ENCODE measurements at regions not wholly inside any gene's neighbourhood (a gene's known extent, or its start where the extent isn't known, plus 50 kb on each side); places are given as distances from the start of the nearest gene placed in this dataset.

DNA sequence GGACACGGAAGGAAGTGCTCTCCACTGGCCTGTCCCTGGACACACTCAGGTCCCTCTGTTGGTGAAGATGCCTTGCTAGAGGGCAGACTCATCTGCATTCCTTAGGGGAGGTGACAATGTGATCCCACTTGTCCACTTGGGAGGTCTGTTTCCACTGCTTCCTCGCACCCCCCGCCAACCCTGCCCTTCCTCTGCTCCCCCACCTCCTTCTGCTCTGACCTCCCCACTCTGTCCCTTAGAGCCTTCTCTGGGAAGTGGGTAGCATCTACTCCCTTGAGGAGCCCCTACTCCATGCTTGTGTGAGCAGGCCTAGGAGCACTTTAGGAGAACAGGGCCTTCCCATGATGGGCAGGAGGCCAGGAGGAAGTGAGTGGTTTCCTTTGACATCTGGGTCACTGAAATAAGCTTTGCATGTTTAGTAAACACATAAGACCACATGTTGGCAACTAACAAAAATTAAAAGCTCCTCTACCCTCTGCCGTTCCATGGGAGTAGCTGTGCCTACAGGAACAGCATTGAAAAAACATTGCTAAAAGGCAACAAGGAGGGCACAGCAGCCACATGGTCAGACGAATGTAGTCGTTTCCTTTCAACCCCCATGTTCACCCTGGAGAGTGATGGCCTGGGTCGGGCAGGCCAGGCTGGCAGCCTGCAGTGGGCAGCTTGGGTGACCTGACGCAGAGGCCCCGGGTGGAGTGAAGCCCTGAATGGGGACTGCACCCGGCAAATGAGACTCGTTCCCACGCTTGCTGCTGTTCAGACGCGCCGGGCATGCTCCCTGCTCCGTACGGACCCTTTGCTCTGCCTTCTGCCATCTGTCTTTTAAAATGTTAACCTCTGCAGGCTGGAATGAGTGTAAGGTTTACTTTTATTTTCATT, 634.0 kb downstream of the IRX1 start:
- no peak for DNase-seq (ENCODE audit: low spot score)

DNA sequence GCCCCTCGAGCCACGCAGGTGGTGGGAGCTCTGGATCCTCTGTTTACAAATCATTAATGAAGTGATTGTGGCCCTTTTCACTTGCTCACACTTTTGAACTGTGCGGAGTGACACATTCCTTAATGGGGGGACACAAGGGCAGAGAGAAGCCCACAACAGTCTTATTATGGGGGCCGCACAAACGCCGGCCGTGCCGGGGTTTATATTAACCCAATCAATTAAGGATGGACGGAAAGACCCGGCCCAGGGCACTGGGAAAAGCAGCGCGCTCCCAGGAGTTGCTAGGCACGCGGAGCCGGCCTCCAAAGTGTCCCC, 634.8 kb downstream of the IRX1 start:
- no peak for DNase-seq (ENCODE audit: low spot score)

DNA sequence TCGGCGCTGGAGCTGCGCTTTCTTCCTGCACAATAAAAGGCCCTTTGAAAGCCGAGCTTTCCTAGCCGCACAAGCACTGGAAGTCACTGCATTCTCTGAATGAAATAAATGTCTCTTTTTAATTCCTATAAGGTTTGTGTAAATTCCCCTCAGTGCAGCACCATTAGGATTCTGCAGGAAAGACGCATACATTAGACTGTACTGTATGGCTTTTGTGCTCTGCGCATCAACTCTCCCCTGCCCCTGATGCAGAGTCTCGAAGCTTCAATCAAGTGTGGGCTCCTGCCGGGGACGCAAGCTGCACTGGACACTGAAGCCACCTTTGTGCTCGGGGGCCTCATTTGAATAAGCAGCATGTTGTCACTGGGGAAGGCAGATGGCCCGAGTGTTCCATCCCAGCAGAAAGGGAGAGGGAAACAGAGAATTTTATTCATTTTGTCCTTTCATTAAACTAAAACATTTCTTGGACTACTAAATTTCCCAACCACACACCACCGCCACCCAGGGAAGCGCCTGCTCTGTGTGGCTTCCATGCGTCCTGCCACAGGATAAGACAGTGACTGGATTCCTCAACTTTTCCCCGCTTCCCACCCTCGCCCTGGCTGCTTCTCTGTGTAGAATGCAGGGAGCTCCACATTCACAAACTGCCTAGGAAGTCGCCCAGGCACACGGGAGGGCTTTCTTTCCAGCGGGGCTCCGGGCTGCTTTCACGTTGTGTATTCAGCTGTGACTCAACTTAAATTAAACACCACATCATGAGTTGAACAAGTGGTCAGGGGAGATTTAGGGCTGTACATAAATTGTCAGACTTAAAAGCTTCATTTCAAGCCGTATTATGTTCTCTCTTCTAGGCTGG, 635.4 kb downstream of the IRX1 start:
- DNase-seq (ENCODE audit: low spot score): peak; percentile 91

DNA sequence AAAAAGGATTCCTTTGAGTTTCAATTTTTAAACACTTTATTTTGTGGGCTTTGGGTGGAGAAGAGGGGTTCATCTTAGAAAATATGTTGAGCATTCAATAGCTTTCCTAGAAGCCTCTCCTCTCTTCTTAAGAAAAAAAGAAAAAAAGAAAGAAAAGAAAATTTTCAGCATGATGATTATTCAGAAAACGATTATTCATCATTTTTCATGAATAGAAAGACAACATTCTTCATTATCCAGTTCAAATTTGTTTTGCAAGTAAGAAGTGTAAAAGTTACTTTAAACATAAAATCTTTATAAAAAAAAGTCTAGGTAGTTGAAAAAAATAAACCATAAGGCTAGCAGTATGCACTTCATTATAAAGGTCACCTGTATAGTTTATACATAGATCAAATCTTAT, 636.5 kb downstream of the IRX1 start:
- no peak for DNase-seq (ENCODE audit: low spot score)

DNA sequence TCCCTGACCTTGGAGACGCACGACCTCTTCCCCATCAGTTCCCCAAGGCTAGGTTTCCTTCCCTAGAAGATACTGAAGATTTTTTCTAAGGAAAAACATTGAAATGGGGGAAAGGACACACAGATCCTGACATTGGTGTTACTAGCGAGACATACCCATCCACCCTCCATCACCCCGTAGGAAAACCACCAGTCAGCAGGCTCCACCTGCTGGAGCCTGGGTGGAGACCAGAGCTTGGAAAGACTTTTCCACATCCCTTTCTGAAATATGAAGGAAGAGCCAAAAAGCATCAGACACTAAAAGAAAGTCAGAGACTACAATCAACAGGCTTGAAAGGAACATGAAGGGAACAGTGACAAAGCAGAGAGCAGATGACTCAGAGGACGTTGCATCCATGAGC, 638.0 kb downstream of the IRX1 start:
- peak; percentile 8 for DNase-seq (ENCODE audit: low spot score)

DNA sequence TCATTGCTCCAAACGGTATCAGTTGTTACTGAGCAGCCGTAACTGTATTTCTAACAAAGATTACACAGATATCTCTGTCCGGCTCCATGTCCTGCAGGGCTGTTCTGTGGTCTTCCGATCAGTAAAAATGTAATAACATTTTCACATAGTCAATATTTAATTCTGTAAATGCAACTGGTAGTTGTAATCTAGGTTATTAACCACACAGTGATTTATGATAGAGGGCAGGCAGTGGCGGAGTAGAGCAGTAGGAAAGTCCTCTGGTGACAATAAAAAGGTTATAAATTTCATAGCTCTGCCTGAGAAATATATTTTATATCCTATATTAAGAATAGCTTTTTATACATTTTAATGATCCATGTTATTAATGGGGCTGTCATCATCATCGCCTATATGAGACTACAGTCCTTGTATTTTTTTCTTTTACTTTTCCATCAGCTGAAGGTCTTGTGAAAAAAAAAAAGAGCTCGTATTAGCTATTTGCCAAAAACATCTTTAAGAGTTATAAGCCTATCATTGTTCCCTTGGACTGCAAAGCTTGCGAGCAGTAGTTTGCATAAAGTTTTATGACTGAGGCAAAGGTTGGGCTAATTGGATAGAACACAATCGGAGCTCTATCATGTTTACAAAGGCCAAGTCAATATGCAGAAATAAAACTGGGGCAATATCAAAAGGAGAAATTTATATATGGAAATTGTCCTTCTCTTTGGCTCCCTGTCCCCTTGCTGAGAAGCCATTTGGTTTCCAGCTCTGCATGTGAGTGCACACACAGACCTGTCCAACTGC, 648.0 kb downstream of the IRX1 start:
- DNase-seq (ENCODE audit: low spot score): no peak

DNA sequence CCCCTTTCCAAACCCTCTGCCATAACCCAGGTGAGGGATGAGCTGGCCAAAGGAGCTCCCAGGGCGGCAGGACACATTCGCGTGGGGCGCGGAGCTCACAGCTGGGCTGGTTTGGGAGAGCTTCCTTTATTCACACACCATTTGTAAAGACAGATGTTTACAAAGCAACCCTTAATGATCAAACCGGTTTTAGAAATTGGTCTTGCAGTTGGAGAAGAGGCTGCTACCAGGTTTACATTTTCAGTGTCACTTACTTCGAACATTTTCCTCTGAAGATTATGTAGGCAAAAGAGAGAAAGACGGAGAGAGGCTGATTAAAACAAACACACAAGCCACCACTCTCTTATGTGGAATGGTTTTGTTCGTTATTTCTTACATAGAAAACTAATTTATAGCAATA, 648.7 kb downstream of the IRX1 start:
- no peak for DNase-seq (ENCODE audit: low spot score)

DNA sequence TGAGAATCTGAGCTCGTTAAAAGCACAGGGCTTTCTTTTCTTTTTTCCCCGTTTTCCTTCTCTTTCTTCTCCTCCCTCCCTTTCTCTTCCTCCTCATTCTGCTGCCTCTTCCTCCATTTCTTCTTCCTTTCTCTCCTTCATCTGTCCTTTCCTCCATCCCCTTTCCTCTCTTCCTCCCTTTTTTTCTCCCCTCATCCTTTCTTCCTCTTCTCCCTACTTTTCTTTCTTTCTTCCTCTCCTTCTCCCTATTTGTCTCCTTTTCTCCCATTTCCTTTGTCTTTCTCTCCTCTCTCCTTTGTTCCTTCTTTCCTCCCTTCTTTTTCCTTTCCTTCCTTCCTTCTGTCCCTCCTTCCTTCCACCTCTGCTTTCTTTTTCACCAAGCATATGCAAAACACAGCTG, 649.4 kb downstream of the IRX1 start:
- no peak for DNase-seq (ENCODE audit: low spot score)

DNA sequence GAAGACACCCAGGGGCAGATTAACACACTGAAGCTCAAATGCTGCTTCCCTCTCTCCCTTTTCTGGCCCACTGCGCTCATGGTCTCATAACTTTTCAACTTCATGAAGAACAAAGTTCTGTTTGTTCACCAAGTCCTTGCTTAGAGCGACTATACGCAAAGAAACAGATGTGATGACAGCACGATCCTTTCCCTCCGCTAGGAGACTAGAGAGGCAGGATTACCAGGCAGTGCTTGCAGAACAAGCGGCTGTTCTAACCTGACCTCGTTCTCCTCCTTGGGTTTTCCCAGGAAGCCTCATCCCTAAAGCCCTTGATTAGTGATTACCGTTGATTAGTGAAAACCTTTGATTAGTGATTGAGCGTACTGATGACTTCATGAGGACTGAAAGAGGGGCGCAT, 649.9 kb downstream of the IRX1 start:
- DNase-seq (ENCODE audit: low spot score): no peak

DNA sequence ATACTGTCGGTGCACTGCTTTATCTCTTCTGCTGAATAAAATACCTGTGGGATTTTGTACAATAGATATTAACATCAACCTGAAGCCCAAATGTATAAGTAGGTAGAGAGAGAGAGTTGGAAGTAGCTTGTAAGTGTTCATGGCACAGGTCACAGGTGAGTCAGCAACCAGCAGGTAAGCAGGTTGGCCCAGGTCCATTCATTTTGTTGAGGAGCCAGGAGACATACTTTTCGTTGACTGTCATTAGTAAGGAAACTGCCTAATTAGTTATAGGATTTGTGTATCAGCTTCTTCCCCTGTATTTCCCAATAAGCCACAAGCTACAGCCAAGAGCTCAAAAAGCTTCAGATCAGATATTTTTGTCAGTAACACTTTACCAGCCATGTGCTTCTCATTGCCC, 650.8 kb downstream of the IRX1 start:
- no peak for DNase-seq (ENCODE audit: low spot score)

DNA sequence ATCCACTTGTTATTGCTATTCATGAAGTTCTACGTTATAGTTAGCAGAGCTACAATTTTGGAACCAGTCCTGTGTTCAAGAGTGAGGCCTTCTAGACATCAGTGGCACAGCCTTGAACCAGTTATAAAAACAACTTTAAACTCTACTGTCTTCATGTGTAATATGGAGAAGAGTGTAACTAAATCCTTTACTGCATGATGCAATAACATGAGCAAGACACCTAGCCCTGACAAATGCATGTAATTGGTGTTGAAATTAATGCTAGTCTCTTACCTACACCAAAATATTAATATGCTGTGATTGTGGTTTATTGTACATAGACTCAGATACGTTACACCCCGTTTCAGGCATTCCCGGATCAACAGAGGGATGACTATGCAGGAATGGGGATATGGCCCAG, 654.6 kb downstream of the IRX1 start:
- no peak for DNase-seq (ENCODE audit: low spot score)

DNA sequence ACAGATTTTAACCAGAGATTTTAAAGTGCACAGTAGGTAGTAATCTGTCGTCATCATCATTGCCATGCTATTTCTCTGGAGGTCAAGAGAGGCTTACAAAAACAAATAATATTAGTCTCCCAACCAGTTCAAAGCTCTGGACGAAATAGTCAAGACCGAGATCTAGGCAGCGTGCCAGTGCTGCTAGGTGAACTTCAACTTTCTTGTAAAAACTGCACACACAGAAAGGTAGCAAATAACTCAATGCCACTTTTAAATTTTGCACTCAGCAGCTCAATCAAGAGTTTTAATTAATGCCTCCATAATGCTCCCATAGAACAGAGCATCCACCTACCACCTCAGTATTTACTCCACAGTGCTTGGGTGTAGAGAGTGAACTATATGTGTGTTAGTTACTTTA, 656.8 kb downstream of the IRX1 start:
- DNase-seq (ENCODE audit: low spot score): no peak

DNA sequence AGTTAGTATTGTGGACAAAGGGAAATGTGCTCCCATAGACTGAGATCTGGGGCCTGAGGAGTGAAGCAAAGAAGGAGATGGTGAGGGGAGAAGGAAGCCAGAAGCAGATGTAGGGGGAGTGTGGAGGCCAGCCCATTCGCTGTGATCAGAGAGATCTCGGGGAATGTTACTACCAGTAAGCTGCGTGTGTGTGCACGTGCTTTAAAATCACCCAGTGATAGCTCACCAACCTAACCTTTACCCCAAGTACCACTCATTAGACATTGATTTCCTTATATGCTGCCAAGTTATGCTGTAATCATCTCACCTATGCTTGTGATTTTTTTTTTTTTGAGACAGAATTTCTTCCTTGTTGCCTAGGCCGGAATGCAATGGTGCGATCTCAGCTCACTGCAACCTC, 659.1 kb downstream of the IRX1 start:
- no peak for DNase-seq (ENCODE audit: low spot score)

DNA sequence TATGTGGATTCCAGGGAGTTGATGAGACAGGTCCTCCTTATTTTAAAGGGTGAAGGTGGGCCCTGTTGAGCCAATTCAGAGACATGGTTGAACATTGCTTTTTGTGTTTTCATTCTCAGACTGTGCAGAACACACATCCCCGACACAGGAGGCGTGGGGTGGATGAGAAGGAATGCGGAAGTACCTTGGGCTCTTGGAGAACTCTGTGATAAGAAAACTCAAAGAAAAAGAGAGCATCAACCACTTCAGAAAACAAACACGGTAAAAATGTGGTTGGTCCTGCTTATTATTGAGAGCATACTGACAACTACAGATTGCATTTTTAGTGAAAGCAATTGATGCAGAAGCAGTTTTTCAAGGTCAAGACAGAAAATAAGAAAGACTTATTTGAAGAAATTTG, 659.8 kb downstream of the IRX1 start:
- DNase-seq (ENCODE audit: low spot score): no peak

DNA sequence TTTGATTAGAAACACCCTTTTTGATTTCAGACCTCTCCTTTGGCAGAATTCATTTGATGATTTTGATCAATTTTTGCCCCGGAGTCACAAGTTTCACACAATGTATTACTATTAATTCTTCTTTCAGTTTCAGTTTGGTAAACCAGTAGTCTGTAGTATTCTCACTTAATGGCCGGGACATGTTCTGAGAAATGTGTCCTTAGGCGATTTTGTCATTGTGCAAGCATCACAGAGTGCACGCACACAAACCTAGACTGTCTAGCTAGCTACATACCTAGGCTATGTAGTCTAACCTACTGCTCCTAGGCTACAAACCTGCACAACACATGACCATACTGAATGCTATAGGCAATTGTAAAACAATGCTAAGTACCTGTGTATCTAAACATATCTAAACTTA, 662.5 kb downstream of the IRX1 start:
- no peak for DNase-seq (ENCODE audit: low spot score)

DNA sequence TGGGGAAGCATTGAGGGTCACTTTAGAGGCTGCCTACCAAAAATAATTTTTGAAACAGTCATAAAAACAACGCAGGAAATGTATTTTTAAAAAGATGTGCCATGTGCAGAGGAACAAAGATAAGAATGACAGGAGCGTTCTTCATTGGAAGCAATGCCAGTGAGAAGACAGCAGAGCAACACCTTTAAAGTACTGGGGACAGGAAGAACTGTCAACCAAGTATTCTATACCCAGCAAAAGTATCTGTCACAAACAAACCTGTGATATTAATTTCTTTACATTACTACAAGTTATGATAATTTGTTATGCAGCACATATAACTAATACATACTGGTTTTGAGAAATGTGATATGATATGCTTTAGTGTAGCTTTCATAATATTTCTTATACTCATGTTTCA, 675.6 kb downstream of the IRX1 start:
- DNase-seq (ENCODE audit: low spot score): no peak

DNA sequence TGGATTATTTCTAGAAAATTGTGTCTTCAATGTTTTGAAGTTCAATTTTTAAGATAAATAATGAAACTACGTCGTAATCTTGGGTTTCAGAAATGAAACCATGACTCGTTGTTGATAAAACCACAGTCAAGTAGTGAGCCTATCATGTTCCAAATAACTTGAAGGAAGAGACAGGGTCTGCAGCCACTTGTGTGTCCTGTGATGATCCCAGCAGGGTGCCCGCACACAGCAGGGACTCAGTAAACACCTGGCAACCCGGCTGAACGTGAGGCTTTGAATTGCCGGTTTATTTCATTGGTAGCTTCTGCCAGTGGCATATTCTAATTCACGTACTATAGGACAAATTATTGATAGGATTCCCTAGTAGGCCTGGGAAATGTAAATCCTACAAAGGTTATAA, 679.6 kb downstream of the IRX1 start:
- no peak for DNase-seq (ENCODE audit: low spot score)

DNA sequence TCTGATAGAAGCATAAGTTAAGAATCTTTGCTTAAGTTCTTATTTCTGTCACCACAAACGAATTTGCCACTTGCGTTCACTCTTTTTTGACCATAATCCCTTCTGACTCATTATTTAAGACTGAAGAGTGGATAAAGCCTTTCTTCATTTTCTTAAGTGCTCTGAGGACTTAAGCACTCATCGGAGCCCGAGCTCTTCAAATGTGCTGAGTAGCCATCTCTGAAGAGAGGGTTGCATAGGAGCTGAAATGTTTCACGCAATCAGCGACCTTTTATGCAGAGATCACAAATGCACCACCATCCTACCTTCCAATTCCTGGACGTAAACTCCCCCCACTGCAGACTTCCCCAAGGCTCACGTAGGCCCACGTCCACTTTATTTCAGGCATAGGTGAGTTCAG, 699.2 kb downstream of the IRX1 start:
- DNase-seq (ENCODE audit: low spot score): no peak

DNA sequence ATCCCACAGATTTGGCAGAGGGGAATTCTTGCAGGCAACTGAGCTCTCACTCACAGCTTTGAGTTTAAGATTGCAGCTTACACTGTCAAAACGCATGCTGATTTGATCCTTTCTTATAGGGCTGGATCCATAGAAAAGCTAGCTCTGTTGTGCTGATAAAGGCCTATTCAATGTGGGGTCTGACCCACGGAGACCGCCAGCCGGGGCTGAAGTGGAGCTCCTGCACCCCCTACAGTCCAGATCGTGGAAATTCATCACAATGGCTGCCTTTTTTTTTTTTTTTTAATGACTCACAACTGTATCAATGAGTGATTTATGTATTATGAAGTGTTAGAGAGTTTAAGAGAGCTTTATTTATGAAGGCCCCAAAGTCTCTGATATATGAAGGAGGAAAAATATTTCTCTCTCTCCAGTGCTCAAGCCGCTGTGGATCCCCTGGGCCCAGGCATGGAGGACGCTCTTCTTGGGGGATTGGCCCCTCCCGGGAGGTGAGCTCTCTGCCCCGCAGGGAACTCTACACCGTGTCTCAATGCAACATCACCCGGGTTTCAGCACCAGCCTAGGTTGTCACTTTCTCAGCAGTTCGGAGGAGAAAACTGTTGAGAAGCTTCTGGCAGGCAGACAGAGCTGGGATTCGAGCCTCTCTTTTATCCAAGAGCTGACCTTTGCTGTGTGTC, 700.2 kb downstream of the IRX1 start:
- DNase-seq (ENCODE audit: low spot score): peak; percentile 72

DNA sequence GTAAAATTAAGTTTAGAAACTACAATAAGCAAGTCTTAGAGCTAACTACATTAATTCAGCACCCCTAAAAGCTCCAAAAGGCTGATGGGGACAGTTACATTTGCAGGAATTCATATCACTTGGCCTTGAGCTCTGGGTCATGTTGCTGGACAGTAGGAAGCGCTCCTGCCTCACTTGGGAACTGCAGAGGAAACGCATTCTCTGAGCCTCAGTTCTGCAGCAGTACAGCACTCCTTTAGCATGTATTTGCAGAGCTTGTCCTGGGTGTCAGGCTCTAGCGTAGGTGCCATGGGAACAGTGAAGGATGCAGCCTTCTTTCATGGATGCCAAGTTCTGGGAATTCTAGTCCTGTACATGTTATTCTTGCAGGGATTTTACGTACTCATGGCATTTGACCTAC, 710.4 kb downstream of the IRX1 start:
- DNase-seq (ENCODE audit: low spot score): no peak

DNA sequence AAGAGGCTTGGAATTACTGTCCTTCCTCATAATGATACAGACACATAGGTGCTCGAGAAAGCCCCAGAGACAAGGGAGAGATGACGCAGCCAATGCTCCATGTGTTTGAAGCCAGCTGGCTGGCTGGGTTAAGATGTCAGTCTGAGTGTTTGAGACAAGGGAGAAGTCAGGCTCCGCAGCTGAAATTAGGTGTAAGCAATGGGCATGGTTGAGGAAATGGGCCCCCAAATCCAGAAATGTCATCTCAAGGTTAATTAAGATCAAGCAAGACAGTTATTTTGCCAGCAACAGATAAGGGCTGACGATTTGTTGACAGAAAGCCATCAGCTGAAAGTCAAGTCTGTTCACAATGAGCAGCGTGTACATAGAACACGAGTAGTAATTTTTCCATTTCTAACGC, 713.4 kb downstream of the IRX1 start:
- no peak for DNase-seq (ENCODE audit: low spot score)

DNA sequence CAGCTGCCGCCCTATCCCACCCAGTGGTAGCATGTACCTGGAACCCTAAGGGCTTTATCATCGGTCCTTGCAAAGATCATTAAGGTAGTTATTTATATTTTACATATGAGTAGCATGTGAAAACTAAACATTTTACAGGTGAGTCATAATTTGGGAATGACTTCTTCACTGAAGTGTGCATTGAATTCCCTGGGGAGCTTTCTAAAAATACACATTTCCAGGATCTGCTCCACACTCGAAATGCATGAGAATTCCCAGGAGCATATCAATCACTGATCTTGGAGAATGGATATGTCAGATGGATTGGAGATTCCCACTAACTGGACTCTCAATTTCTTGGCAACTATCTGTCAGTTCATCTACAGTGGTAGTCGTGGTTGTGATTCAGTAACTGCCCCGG, 717.5 kb downstream of the IRX1 start:
- no peak for DNase-seq (ENCODE audit: low spot score)

All from pons (tissue), 1 donor.